Activated CD8-positive, alpha-beta T cell treated with anti-CD3 and anti-CD28 coated beads for 36 hours (primary cell): ENCODE measurements at regions not wholly inside any gene's neighbourhood (a gene's known extent, or its start where the extent isn't known, plus 50 kb on each side); places are given as distances from the start of the nearest gene placed in this dataset.
"Not testable (repeated sequence)": the region's sequence is repeated elsewhere in the genome, so short reads cannot be mapped to it uniquely, and the experiment has no call there.

Source experiments
- ATAC-seq: fragments of 200-7000 bp; cut with Tn5 transposase; one replicate; pipeline ENCODE4 v1.10.0; 2021; ENCODE audit warnings: mild to moderate bottlenecking, moderate library complexity
- CTCF ChIA-PET: fragments of 350-600 bp; sonication (Branson Sonifier 250); formaldehyde crosslinking; loops from one replicate; lab custom pipeline; 2021; ENCODE audit warnings: antibody characterized with exemption; lab: Charles Lee
- POLR2A ChIA-PET: fragments of 350-600 bp; sonication (Branson Sonifier 250); formaldehyde crosslinking; loops from one replicate; lab custom pipeline; 2021; ENCODE audit warnings: antibody characterized with exemption; lab: Charles Lee
- DNase-seq: peaks from one replicate; pipeline ENCODE4 v3.0.0-alpha.2; 2020
- H3K27ac Mint-ChIP-seq: one replicate; pipeline ENCODE4 v1.8.0; 2021; ENCODE audit warnings: mild to moderate bottlenecking, mixed read lengths
- H3K27me3 Mint-ChIP-seq: one replicate; pipeline ENCODE4 v1.8.0; 2021; ENCODE audit warnings: mixed read lengths
- H3K36me3 Mint-ChIP-seq: one replicate; pipeline ENCODE4 v1.8.0; 2021; ENCODE audit warnings: low read depth, mixed read lengths
- H3K4me1 Mint-ChIP-seq: one replicate; pipeline ENCODE4 v1.8.0; 2021; ENCODE audit warnings: low read depth, mixed read lengths
- H3K4me3 Mint-ChIP-seq: one replicate; pipeline ENCODE4 v1.8.0; 2021; ENCODE audit warnings: mild to moderate bottlenecking, moderate library complexity, mixed read lengths
- H3K9me3 Mint-ChIP-seq: one replicate; pipeline ENCODE4 v1.8.0; 2021; ENCODE audit warnings: mixed read lengths
- intact Hi-C: fragments of 100-400 bp; cut with micrococcal nuclease; formaldehyde crosslinking; loops from one replicate; pipeline ENCODE4 v1.10.0; 2022
- TF ChIP-seq, protein P1 (sequence below): fragments of 200-600 bp; IDR thresholded peaks from one replicate; pipeline ENCODE4 v1.8.0; 2022; ENCODE audit warnings: antibody characterized with exemption, mild to moderate bottlenecking

DNA sequence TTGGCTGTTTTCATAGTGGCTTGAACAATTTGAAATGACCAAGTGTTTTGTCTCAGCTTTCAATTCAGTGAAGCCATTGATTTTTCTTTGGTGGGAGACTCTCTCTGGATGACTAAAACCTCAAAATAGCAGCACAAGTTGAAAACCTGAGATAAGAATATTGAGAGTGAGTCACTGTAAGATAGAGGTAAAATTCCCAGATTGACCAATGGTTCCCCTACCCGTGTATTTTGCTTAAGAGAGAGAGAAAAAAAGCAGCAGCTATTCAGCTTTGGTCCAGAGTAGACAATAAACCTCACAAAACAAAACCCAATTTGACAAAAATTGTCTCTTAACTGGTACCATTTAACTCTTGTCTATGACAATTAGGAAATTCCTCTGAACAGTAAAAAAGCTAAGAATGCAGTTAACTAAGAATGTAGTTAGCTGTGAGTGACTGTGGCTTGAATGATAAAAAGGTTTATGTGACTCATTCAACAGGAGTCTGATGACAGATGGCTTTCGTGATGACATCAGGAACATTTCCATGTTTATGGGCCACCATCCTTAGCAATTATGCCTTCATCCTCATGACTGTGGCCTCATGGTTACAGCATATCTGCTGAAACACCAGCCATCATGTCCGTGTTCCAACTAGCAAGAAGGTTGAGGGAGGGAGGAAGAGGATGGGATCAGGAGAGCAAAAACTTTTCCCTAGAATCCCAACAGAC, 356.9 kb downstream of the NDFIP2 start:
- Mint-ChIP-seq H3K27ac (no peak overlapping the region), H3K9me3 (no peaks in the 10 kb centered on the region), H3K4me3 (no peak overlapping the region), H3K27me3 (no peaks in the 10 kb centered on the region), H3K36me3 (no peaks in the 10 kb centered on the region), H3K4me1 (no peaks in the 10 kb centered on the region)
- ChIA-PET CTCF (no interaction called here), POLR2A (no interaction called here)
- DNase-seq (no peak), ATAC-seq (no peak)
- TF ChIP-seq, protein P1, sequence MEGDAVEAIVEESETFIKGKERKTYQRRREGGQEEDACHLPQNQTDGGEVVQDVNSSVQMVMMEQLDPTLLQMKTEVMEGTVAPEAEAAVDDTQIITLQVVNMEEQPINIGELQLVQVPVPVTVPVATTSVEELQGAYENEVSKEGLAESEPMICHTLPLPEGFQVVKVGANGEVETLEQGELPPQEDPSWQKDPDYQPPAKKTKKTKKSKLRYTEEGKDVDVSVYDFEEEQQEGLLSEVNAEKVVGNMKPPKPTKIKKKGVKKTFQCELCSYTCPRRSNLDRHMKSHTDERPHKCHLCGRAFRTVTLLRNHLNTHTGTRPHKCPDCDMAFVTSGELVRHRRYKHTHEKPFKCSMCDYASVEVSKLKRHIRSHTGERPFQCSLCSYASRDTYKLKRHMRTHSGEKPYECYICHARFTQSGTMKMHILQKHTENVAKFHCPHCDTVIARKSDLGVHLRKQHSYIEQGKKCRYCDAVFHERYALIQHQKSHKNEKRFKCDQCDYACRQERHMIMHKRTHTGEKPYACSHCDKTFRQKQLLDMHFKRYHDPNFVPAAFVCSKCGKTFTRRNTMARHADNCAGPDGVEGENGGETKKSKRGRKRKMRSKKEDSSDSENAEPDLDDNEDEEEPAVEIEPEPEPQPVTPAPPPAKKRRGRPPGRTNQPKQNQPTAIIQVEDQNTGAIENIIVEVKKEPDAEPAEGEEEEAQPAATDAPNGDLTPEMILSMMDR: no peak
- intact Hi-C loops: no loop called here

DNA sequence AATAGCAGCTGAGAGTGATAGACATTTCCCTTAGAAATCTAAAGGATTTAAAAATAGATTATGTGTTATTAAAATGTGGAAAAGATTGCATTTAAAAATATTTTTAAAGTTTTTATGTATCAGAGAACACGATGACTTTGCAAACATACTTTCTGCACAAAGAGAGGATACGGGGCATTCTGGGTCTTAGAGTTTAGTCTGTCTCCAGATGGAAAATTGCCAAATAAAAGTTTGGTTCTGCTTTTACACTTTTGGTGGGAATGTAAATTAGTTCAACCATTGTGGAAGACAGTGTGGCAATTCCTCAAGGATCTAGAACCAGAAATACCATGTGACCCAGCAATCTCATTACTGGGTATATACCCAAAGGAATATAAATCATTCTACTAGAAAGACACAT, 355.2 kb downstream of the NDFIP2 start:
- intact Hi-C loops, CTCF ChIA-PET, H3K36me3 Mint-ChIP-seq, H3K27ac Mint-ChIP-seq, DNase-seq, H3K9me3 Mint-ChIP-seq, ATAC-seq, H3K4me3 Mint-ChIP-seq, POLR2A ChIA-PET, H3K4me1 Mint-ChIP-seq, H3K27me3 Mint-ChIP-seq: not testable (repeated sequence)

DNA sequence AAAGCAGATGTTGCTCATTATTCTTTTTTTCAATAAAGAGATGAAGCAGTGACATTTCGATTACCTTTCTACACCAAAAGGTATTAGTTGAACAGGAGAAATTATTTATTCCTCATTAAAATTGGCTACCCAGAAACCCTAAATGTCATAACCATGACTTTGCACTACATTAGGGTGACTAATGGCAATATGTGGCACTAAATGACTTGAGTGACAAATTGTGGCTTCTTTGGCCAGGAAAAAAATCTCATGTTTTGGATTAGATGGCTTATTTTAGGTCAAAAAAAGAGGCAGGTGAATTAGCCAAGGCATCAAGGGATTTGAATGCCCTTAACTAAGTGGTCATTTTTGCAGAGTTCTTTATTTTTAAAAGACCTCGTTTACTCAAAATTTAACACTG, 353.9 kb downstream of the NDFIP2 start:
- no peaks in the 10 kb centered on the region for H3K27me3 Mint-ChIP-seq
- intact Hi-C loops: no loop called here
- H3K9me3 Mint-ChIP-seq: no peaks in the 10 kb centered on the region
- no peak overlapping the region for H3K27ac Mint-ChIP-seq
- POLR2A ChIA-PET: no interaction called here
- no peaks in the 10 kb centered on the region for H3K4me1 Mint-ChIP-seq
- H3K36me3 Mint-ChIP-seq: no peaks in the 10 kb centered on the region
- CTCF ChIA-PET: no interaction called here
- H3K4me3 Mint-ChIP-seq: no peak overlapping the region
- ATAC-seq (no peak), DNase-seq (no peak)
- TF ChIP-seq, protein P1: no peak

GRCh38 chr13:79833991-79834390, 353.0 kb downstream of the NDFIP2 start:
- Mint-ChIP-seq H3K4me1 (no peaks in the 10 kb centered on the region), H3K9me3 (no peaks in the 10 kb centered on the region), H3K36me3 (no peaks in the 10 kb centered on the region), H3K27ac (no peak overlapping the region), H3K4me3 (no peak overlapping the region), H3K27me3 (no peaks in the 10 kb centered on the region)
- POLR2A ChIA-PET: no interaction called here
- intact Hi-C loops: no loop called here
- TF ChIP-seq, protein P1: no peak
- ATAC-seq (no peak), DNase-seq (no peak)
- CTCF ChIA-PET: no interaction called here

DNA sequence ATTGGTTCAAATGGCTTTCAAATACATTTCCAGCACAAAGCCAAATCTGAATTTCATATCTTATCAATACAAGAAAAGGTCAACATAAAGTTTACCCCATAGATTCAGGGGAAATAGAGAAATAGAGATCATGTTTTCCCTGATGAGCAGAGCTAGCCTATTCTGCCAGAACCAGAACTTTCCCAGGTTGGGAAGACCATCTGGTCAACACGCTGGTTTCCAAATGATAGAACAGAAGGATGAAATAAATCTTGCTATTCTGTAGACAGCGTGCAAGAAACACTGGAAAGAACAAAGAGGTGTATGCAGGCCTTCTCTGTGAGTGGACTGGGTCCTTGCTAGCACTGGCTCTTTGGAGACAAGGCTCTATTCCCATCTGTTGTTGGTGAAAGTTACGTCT, 350.6 kb downstream of the NDFIP2 start:
- no peak for DNase-seq
- no peaks in the 10 kb centered on the region for H3K27me3 Mint-ChIP-seq
- no peaks in the 10 kb centered on the region for H3K36me3 Mint-ChIP-seq
- ChIA-PET CTCF (no interaction called here), POLR2A (no interaction called here)
- ATAC-seq: no peak
- no peak overlapping the region for H3K27ac Mint-ChIP-seq
- no peak overlapping the region for H3K4me3 Mint-ChIP-seq
- H3K9me3 Mint-ChIP-seq: peaks cover 2% of the 10 kb centered on the region
- intact Hi-C loops: no loop called here
- H3K4me1 Mint-ChIP-seq: no peaks in the 10 kb centered on the region
- TF ChIP-seq, protein P1: no peak
